ELF-1 (cell line): ENCODE measurements at regions not wholly inside any gene's neighbourhood (a gene's known extent, or its start where the extent isn't known, plus 50 kb on each side); places are given as distances from the start of the nearest gene placed in this dataset.
"Not testable (repeated sequence)": the region's sequence is repeated elsewhere in the genome, so short reads cannot be mapped to it uniquely, and the experiment has no call there.

Experiments used
- DNase-seq: peaks from one replicate; pipeline ENCODE4 v3.0.0-alpha.2; 2016; ENCODE audit warnings: low read depth, low spot score

DNA sequence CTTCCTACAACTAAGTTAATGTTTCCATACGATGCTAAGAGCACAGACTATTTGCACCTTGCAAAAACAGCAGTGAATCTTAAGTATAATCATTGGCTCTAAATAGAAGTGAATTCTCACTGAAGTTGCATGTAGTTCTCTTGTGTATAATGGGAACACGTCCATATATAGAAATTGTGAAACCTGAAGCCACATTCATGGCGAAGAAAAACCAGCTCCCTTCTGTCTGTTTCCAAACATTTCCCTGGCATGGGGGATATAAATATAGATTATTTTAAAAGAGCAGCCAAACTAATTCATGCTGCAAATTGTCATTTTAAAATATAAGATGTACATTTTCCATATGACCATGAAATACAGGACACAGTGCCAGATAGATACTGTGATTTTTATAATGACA lies 71.1 kb downstream of the TRAM1L1 start:
- no peak for DNase-seq

- DNase-seq = no peak
Measured at GRCh38 chr4:117010671-117011070, 74.7 kb downstream of the TRAM1L1 start.

DNA sequence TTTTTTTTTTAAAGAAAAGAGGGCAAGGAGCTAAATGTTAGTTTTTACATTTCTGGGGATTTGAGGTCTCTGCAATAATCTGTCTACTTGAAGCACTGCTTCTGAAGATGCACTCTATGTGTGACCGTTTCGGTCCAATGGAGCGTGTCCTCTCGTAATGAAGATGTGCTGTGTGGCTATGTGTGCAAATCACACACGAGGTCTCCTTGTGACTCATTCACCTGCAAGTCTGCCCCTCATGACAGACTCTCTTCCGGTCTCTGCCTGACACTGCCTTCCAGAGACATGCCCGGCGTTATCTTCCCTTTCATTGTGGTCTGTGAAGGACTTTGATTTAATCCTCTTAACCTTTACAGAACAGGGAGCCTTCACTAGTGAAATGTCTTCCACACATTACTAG lies 84.3 kb downstream of the TRAM1L1 start:
- no peak for DNase-seq

DNA sequence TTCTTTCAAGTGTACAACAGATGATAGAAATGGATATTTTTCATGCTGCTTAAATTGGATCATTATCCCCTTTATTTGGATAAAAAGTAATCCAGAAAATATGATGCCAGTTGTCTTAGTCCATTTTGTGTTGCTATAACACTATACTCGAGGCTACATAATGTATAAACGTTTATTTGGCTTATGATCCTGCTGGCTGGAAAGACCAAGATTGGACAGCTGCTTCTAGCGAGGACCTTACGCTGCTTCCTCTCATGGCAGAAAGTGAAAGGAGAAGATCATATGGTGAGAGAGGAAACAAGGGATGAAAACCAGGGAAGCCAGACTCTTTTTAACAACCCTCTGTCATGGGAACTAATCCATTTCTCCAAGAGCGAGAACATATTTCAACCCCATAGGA lies 102.7 kb downstream of the TRAM1L1 start:
- no peak for DNase-seq

GRCh38 chr4:116980436-116980835 lies 104.9 kb downstream of the TRAM1L1 start:
- DNase-seq = not testable (repeated sequence)

GRCh38 chr4:116959045-116959444 lies 126.3 kb downstream of the TRAM1L1 start:
- no peak for DNase-seq

GRCh38 chr4:116953947-116954346 lies 131.4 kb downstream of the TRAM1L1 start:
- no peak for DNase-seq

DNA sequence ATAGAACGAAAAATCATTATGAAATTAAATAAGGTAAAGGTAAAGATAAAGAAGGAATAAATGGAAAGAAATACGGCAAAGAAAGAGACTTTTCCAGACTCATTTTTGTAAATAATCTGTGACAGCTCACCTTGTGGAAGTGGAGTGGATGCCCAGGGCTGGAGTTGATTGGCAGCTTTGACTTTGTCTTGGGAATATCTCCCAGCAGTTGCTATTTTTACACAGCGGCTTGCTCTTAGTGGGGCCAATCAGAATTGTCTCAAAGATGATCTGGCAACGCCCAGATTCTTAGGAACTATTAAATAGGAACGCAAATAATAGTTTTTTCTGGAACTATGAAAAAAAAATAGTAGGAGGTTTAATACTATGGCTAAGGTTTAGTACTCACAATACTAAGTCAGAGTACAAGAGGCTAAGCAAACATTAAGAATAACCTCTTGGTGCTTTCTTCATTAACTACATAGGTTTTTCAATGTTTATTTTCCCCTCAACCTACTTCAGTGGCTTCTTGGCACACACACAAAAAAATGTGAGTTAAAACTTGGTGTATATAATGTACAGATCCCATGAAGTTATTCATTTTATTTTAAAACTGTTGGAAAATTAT lies 132.7 kb downstream of the TRAM1L1 start:
- DNase-seq = no peak

GRCh38 chr4:116949856-116950255 lies 135.5 kb downstream of the TRAM1L1 start:
- no peak for DNase-seq

GRCh38 chr4:116942315-116942714 lies 143.1 kb downstream of the TRAM1L1 start:
- no peak for DNase-seq

GRCh38 chr4:116930329-116930728 lies 155.0 kb downstream of the TRAM1L1 start:
- DNase-seq = no peak

DNA sequence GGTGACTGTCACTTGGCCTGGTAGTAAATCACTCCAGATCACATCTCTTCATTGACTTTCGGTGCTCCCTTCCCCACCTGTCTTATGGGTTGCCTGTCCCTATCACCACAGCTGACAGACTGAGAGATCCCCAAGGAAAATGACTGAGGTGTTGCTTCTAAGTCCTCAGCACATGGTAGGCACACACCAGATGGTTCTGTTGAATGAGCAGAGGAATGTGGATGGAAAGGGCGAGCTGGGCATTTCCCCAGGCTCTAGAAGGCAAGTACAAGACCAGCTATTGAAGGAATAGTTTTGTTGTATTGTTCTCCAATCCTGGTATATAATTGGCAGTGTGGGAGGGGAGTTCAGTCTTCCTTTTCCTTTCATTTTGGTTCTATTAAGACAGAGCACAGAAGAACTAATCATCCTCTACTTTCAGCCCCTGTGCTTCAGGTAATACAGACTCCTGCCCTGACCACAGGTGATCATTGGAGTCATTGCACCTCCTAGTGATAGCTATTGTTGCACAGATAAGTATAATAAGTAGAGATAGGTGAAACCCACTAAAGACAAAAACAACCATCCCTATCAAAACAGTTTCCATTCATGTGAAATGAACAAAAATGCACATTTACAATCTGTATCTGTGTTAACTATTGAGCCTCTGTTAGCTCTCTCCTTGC lies 158.6 kb downstream of the TRAM1L1 start:
- DNase-seq = peak; percentile 4

GRCh38 chr4:116925900-116926457 lies 159.4 kb downstream of the TRAM1L1 start:
- peak; percentile 66 for DNase-seq

GRCh38 chr4:116923389-116923788 lies 162.0 kb downstream of the TRAM1L1 start:
- no peak for DNase-seq

DNA sequence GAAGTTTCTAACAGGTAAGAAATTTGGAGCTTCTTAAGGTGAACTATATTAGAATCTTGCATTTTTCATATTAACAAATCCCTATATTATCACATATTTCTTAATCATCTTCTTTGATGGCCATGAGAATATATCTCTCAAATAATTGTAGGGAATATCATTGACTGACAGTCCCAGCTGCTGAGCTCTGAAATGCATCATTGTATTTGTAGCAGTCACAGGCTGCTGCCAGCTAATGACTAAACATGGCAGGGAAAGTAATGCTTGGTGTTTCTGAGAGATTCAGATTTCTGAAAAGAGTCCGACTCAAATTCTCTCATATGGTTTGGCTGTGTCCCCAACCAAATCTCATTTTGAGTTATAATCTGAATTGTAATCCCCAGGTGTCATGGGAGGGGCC lies 171.9 kb downstream of the TRAM1L1 start:
- DNase-seq = no peak

- DNase-seq = no peak
Measured at GRCh38 chr4:116906758-116907157, 178.6 kb downstream of the TRAM1L1 start.

DNA sequence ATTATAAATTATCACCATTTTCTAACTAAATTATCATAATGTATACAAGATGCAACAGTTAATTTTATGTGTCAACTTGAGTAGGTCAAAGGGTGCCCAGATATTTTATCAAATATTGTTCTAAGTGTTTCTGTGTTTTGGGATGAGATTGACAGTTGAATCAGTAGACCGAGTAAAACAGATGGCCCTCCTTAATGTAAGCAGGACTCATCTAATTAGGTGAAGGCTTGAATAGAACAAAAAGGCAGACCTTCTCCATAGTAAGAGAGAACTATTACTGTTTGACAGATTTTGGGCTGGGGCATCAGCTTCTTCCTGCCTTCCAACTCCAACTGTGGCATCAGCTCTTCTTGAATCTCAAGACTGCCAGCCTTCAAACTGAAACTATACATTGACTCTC lies 185.8 kb downstream of the TRAM1L1 start:
- DNase-seq = no peak

GRCh38 chr4:116885579-116885978 lies 199.8 kb downstream of the TRAM1L1 start:
- DNase-seq = no peak

DNA sequence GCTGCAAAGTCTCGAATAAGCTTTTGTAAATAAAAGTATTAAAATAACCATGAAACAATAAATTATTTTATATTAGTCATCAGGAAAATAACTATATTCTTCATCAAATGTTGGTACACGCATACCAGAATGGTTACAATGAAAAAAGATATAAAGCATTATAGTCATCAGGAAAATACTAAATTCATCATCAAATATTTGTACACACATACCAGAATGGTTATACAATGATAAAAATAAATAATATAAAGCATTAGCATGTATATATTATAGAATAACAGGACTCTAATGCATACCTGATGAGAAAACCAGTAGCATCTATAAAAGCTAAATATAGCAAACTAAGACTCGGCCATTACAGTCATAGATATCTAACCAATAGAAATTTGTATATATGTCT lies 202.9 kb downstream of the TRAM1L1 start:
- no peak for DNase-seq

DNA sequence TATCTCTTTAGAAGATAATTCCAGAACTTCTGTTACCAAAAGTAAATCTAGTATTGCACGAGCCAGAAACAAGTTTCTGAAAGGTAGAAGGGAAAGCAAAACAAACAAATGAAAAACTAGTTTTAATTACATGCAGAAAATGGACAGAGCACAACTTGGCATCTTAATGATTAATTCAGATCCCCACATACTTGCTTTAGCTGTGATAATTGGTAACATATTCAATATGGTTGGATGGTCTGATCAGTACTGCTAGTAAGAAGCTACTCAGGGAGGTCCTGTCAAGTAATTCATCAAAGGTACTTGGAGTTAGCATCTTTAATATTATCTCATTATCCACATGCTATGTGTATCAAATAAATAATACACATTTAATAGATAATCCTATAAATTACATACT lies 204.3 kb downstream of the TRAM1L1 start:
- no peak for DNase-seq

DNA sequence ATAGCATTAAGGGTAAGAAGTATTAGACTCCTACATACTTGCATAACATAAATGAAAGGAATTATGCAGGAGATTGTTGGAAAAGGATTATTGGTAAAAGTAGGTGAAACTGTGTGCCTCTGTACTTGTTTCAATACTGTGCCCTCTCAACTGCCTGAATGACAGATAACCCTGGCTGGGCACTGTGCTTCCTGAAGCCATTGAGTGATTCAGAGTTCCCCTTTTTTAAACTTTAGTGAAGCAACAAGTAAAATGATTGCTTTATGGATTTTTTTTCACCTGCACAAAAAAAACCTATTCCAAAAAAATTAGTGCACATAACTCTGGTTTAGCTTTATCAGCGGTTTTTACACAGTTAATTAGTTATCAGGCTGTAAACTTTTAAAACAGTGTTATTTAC lies 204.8 kb downstream of the TRAM1L1 start:
- no peak for DNase-seq

DNA sequence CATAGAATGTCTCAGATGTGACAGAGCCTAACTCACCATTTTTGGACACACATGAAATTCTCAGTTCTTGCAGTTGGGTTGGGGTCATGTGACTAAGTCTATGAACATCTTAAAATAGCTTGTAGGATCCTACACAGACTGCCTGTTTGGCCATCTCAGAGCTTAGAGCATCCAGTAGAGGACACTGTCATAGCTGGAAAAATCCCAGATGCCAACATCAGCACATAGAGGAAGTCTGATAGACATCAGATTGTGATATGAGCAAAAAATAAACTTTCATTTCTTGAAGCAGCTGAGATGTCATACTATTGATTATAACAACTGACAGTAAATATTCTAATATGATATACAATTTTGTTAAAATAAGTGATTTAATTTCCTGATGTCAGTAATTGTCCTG lies 207.1 kb downstream of the TRAM1L1 start:
- DNase-seq = no peak

- no peak for DNase-seq
Measured at GRCh38 chr4:116877069-116877468, 208.3 kb downstream of the TRAM1L1 start.
